ENCODE measurements at regions not wholly inside any gene's neighbourhood (a gene's known extent, or its start where the extent isn't known, plus 50 kb on each side); places are given as distances from the start of the nearest gene placed in this dataset.

GRCh38 chr5:39948867-39949468 lies 524.2 kb upstream of the DAB2 start:
- peak; percentile 73 for DNase-seq (ENCODE audit: low read depth)
- peak; percentile 49 for TF ChIP-seq CTCF (IDR thresholded peaks at IDR 0.05; ENCODE audit: insufficient read depth, low read depth, low read length, missing control alignments)
- H3K4me3 ChIP-seq (ENCODE audit: low read depth, low read length) = no peak overlapping the region

- TF ChIP-seq CTCF (IDR thresholded peaks at IDR 0.05; ENCODE audit: insufficient read depth, low read depth, low read length, missing control alignments) = no peak
- H3K4me3 ChIP-seq (ENCODE audit: low read depth, low read length) = no peak overlapping the region
- no peak for DNase-seq (ENCODE audit: low read depth)
These were observed 523.6 kb upstream of the DAB2 start for GRCh38 chr5:39948341-39948740.

- no peak for DNase-seq (ENCODE audit: low read depth)
- no peak overlapping the region for H3K4me3 ChIP-seq (ENCODE audit: low read depth, low read length)
- TF ChIP-seq CTCF (IDR thresholded peaks at IDR 0.05; ENCODE audit: insufficient read depth, low read depth, low read length, missing control alignments) = no peak
These were observed 522.9 kb upstream of the DAB2 start for GRCh38 chr5:39947657-39948056.

- DNase-seq (ENCODE audit: low read depth) = no peak
These were observed 521.7 kb upstream of the DAB2 start for GRCh38 chr5:39946356-39947045.

GRCh38 chr5:39945870-39946269 lies 521.1 kb upstream of the DAB2 start:
- DNase-seq (ENCODE audit: low read depth) = no peak
- no peak for TF ChIP-seq CTCF (IDR thresholded peaks at IDR 0.05; ENCODE audit: insufficient read depth, low read depth, low read length, missing control alignments)
- no peak overlapping the region for H3K4me3 ChIP-seq (ENCODE audit: low read depth, low read length)

More at GRCh38 chr5:39946356-39947045, 521.7 kb upstream of the DAB2 start:
- H3K4me3 ChIP-seq (ENCODE audit: low read depth, low read length) = no peak overlapping the region
- no peak for TF ChIP-seq CTCF (IDR thresholded peaks at IDR 0.05; ENCODE audit: insufficient read depth, low read depth, low read length, missing control alignments)

GRCh38 chr5:39943811-39944210 lies 519.0 kb upstream of the DAB2 start:
- TF ChIP-seq CTCF (IDR thresholded peaks at IDR 0.05; ENCODE audit: insufficient read depth, low read depth, low read length, missing control alignments) = no peak
- no peak overlapping the region for H3K4me3 ChIP-seq (ENCODE audit: low read depth, low read length)
- DNase-seq (ENCODE audit: low read depth) = no peak

GRCh38 chr5:39942606-39943005 lies 517.8 kb upstream of the DAB2 start:
- no peak for TF ChIP-seq CTCF (IDR thresholded peaks at IDR 0.05; ENCODE audit: insufficient read depth, low read depth, low read length, missing control alignments)
- DNase-seq (ENCODE audit: low read depth) = no peak

More at GRCh38 chr5:39942606-39943005, 517.8 kb upstream of the DAB2 start:
- H3K4me3 ChIP-seq (ENCODE audit: low read depth, low read length) = no peak overlapping the region
